Renal cortical epithelial cell (primary cell): ENCODE measurements at regions not wholly inside any gene's neighbourhood (a gene's known extent, or its start where the extent isn't known, plus 50 kb on each side); places are given as distances from the start of the nearest gene placed in this dataset.
"Not testable (repeated sequence)": the region's sequence is repeated elsewhere in the genome, so short reads cannot be mapped to it uniquely, and the experiment has no call there.

ENCODE experiments used
- DNase-seq: peaks from one replicate; pipeline ENCODE4 v3.0.0-alpha.2; 2011; ENCODE audit warnings: low read depth

- no peak for DNase-seq
Measured at GRCh38 chr22:48778308-48779195, 1049.1 kb downstream of the BRD1 start.

- DNase-seq = no peak
Measured at GRCh38 chr22:48772286-48772907, 1055.3 kb downstream of the BRD1 start.

GRCh38 chr22:48765595-48765994 is 1062.1 kb downstream of the BRD1 start:
- no peak for DNase-seq

- no peak for DNase-seq
Measured at GRCh38 chr22:48761546-48761945, 1066.1 kb downstream of the BRD1 start.

- DNase-seq = no peak
Measured at GRCh38 chr22:48760481-48761390, 1066.9 kb downstream of the BRD1 start.

GRCh38 chr22:48758881-48759875 is 1068.5 kb downstream of the BRD1 start:
- no peak for DNase-seq

GRCh38 chr22:48757985-48758561 is 1069.6 kb downstream of the BRD1 start:
- DNase-seq = no peak

GRCh38 chr22:48757581-48757980 is 1070.1 kb downstream of the BRD1 start:
- DNase-seq = no peak

- DNase-seq = not testable (repeated sequence)
Measured at GRCh38 chr22:48757135-48757534, 1070.5 kb downstream of the BRD1 start.

- DNase-seq = no peak
Measured at GRCh38 chr22:48756146-48757111, 1071.2 kb downstream of the BRD1 start.

GRCh38 chr22:48755059-48755949 is 1072.4 kb downstream of the BRD1 start:
- no peak for DNase-seq

GRCh38 chr22:48754611-48755058 is 1073.0 kb downstream of the BRD1 start:
- no peak for DNase-seq

- no peak for DNase-seq
Measured at GRCh38 chr22:48753752-48754517, 1073.7 kb downstream of the BRD1 start.

GRCh38 chr22:48753381-48753730 is 1074.3 kb downstream of the BRD1 start:
- no peak for DNase-seq

GRCh38 chr22:48752451-48753380 is 1075.0 kb downstream of the BRD1 start:
- DNase-seq = no peak
